ENCODE measurements at regions not wholly inside any gene's neighbourhood (a gene's known extent, or its start where the extent isn't known, plus 50 kb on each side); places are given as distances from the start of the nearest gene placed in this dataset.

DNA sequence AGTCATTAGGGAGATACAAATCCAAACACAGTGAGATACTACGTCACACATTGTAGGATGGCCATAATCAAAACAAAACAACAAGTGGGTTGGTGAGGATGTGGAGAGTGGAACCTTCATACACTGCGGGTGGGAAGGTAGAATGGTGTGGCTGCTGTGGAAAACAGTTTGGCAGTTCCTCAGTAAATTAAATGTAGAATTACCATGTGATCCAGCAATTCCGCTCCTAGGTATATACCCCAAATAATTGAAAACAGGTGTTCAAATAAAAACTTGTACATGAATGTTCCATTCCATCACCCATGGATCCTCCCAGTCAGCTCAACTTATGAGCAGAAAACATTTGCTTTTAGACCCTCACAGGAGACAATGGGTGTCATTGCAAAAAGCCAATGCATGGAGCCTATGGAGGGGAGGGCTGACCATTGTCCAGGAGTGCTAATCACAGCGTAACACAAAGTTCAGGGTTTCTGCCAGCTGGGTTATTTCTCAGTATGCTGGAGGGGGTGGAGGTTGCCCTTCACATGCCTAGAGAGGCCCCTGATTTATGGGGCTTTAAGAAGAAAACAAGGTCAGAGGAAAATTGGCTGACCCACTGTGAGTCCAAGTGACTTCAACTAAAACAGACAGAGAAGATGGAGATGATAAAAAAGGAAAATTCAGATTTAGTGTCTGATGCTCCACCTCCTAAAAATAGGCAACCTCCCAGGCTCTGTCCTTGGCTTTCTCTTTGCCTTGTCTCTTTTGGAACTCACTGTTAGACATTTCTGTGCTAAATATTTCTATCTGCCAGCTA, 124.1 kb downstream of the WDR11 start:
- no peak overlapping the region for H3K4me3 ChIP-seq (ENCODE audit: extremely low read depth, insufficient read depth, low read length, poor library complexity, severe bottlenecking)
- peaks cover 16% of the 10 kb centered on the region for H3K4me1 ChIP-seq (ENCODE audit: control insufficient read depth, insufficient read depth, low read length, poor library complexity, severe bottlenecking)
- H3K27ac ChIP-seq (ENCODE audit: low read depth, low read length, severe bottlenecking), result no peak overlapping the region
- H3K36me3 ChIP-seq (ENCODE audit: control insufficient read depth, insufficient read depth, low read length), result no peaks in the 10 kb centered on the region
- H3K9me3 ChIP-seq (ENCODE audit: control insufficient read depth, low read length), result peaks cover 20% of the 10 kb centered on the region
- WGBS, 2 experiments (ENCODE audit: insufficient coverage in 2 of 2), result 85 to 88% methylated on average over 2 to 3 of the region's 4 CpGs

DNA sequence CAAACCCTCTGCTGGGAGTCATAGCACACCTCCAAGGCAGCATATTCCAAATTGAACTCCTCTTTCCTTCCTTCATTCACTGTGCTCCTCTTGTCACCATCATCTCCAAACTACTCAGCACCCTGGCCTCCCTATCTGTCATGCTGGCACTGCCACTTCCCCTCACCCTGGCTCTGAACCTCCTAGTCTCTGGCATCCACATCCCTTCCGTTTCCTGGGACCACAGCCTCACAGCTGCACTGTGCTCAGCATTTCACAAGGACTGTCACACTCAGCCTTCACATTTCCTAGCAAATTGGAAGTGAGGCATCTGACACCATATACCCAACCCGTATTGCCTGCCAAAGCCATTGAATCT, 124.7 kb downstream of the WDR11 start:
- peaks cover 21% of the 10 kb centered on the region for H3K4me1 ChIP-seq (ENCODE audit: control insufficient read depth, insufficient read depth, low read length, poor library complexity, severe bottlenecking)
- peaks cover 20% of the 10 kb centered on the region for H3K9me3 ChIP-seq (ENCODE audit: control insufficient read depth, low read length)
- no peak overlapping the region for H3K4me3 ChIP-seq (ENCODE audit: extremely low read depth, insufficient read depth, low read length, poor library complexity, severe bottlenecking)
- no peaks in the 10 kb centered on the region for H3K36me3 ChIP-seq (ENCODE audit: control insufficient read depth, insufficient read depth, low read length)
- H3K27ac ChIP-seq (ENCODE audit: low read depth, low read length, severe bottlenecking), result no peak overlapping the region
- WGBS, 2 experiments (ENCODE audit: insufficient coverage in 2 of 2), result 83 to 100% methylated on average over 2 of the region's 2 CpGs

DNA sequence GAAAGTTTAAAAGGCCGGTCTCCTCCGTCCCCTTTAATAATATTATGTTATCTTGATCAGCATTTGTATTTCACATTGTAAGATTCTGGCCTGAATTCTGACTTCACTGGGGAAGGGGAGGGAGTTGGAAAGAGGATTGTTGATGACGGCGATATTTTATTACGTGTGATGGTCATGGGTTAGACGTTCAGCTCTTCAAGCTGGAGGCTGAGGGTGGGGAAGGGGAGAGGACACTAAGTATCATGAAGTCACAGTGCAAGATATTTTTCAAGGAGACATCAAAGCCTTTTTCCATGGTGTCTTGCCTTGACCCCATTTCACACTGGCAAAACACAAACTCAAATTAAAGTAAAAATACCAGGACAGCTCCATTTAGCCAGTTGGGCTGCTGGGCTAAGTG, 126.7 kb downstream of the WDR11 start:
- H3K27ac ChIP-seq (ENCODE audit: low read depth, low read length, severe bottlenecking), result peak overlapping the region; percentile 60
- no peak overlapping the region for H3K4me3 ChIP-seq (ENCODE audit: extremely low read depth, insufficient read depth, low read length, poor library complexity, severe bottlenecking)
- WGBS, 2 experiments (ENCODE audit: insufficient coverage in 2 of 2), result 96% methylated on average over 4 of the region's 6 CpGs
- peaks cover 20% of the 10 kb centered on the region for H3K9me3 ChIP-seq (ENCODE audit: control insufficient read depth, low read length)
- H3K36me3 ChIP-seq (ENCODE audit: control insufficient read depth, insufficient read depth, low read length), result no peaks in the 10 kb centered on the region
- H3K4me1 ChIP-seq (ENCODE audit: control insufficient read depth, insufficient read depth, low read length, poor library complexity, severe bottlenecking), result peaks cover 40% of the 10 kb centered on the region

DNA sequence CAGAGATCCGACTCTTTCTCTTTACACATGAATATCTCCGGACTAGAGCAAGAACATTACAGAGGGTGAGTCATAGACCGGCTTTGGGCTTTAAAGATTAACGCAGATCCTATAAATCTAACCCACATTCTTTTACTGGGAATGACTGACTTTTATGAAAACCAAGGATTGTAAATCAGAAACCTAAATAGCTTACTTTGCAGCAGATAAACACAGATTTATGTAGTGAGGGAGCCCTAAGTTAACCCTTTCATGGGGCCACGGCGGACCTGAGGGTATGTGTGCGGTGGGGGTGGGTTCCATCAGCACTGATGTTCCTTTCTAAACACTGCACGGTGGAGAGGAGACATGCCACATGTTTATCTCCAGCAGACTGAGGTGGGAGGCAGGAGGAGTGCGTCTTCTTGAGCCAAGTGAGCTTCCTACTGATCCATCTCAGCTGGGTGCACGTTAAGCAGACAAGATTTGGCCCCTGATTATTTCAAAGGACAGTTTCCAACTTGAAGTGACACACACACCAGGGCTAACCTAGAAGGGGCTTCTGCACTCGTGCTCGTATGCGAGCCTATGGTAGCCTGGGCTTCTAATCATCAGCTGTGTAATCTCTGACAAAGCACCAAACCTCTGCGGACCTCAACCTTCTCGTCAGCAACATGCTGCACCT, 127.6 kb downstream of the WDR11 start:
- Histone ChIP-seq H3K9me3 (ENCODE audit: control insufficient read depth, low read length) (peaks cover 12% of the 10 kb centered on the region), H3K4me3 (ENCODE audit: extremely low read depth, insufficient read depth, low read length, poor library complexity, severe bottlenecking) (no peak overlapping the region), H3K36me3 (ENCODE audit: control insufficient read depth, insufficient read depth, low read length) (no peaks in the 10 kb centered on the region), H3K4me1 (ENCODE audit: control insufficient read depth, insufficient read depth, low read length, poor library complexity, severe bottlenecking) (peaks cover 47% of the 10 kb centered on the region), H3K27ac (ENCODE audit: low read depth, low read length, severe bottlenecking) (peak overlapping the region; percentile 60)
- 60 to 63% methylated on average over 9 to 14 of the region's 15 CpGs for WGBS, 2 experiments (ENCODE audit: insufficient coverage in 2 of 2)

DNA sequence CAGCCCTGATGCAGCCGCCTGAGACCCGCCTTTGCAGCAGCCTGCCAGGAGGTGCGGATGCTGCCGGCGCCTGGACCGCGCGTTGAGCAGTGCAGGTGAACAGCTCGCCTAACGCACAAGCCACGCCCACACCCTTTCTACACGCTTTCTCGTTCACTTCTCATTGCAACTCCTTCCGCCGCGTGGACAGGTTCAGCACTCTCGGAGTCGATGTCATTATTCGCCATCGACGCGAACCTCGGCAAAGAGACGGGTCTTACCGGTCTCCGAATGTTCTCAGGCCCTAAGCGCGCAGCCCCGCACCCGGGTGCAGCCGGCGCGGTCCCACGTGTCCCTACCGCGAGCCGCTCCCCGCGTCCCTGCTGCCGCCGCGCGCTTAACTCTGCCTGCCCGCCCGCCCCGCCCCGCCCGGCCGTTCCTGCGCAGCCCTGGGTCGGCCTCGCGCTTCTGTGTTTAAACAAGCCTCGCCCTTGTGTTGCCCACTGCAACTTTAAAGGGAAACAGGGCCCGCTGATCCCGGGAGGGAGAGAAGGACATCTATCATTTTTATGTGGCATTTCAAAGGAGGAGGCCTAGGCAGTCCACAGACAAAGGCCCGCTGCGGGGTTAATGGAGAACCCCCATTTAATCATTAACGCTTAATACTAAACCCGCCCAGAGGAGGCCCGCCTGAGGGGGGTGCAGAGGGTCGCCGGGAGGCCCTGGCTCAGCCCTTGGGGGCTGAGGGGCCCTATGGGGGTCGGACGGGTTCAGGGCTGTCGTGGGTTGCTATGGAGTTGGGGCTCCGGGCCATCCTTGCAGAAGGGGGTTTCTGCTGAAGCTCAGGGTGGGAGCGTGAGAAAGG, 128.5 kb downstream of the WDR11 start:
- Histone ChIP-seq H3K4me3 (ENCODE audit: extremely low read depth, insufficient read depth, low read length, poor library complexity, severe bottlenecking) (no peak overlapping the region), H3K27ac (ENCODE audit: low read depth, low read length, severe bottlenecking) (peak overlapping the region; percentile 41), H3K36me3 (ENCODE audit: control insufficient read depth, insufficient read depth, low read length) (no peaks in the 10 kb centered on the region), H3K4me1 (ENCODE audit: control insufficient read depth, insufficient read depth, low read length, poor library complexity, severe bottlenecking) (peaks cover 48% of the 10 kb centered on the region), H3K9me3 (ENCODE audit: control insufficient read depth, low read length) (peaks cover 5% of the 10 kb centered on the region)
- WGBS, 2 experiments (ENCODE audit: insufficient coverage in 2 of 2), result 9 to 16% methylated on average over 27 to 51 of the region's 68 CpGs

DNA sequence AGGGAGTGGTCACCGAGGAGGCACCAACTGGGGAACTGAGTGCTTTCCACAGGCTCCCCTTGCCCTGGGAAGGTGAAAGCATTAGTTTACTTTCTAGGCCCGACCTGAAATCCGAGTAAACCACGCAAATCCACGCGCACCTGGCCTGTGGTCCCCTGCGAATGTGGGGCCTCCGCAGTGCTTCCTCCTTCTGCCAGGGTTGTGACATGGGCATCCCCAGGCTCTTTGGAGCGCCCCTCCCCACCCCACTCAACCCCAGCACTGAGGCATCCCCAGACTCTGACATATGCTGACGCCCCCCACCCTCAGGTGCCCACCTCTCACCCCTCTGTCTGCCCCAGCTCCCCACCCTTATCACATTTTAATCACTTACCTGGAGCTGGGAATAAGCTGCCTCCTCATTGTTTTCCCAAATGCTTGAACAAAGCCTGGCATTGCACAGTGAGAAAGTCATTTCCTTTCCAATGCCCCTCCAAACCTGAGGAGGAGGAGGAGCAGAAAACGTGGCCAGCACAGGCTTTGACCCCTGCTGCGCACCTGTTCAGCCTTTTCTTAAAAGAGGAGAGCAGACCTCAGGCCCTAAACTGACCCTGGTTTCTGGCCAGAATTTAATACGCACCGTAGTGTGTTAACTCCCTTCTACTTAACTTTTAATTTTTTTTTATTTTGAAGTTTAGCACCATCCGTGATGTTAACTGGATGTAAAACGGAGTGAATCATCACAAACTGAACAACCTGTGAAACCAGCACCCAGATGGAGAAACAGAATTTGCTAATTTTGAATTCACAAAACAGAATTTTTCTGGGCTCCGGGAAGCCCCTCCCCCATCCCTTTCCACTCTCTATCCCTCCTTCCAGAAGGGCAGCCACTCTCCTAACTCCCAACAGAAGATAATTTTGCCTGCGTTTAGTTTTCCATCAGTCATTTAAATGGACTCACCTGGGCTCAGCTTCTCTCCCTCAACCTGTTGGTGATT, 129.4 kb downstream of the WDR11 start:
- H3K4me3 ChIP-seq (ENCODE audit: extremely low read depth, insufficient read depth, low read length, poor library complexity, severe bottlenecking), result no peak overlapping the region
- peaks cover 48% of the 10 kb centered on the region for H3K4me1 ChIP-seq (ENCODE audit: control insufficient read depth, insufficient read depth, low read length, poor library complexity, severe bottlenecking)
- peak overlapping the region; percentile 77 for H3K27ac ChIP-seq (ENCODE audit: low read depth, low read length, severe bottlenecking)
- WGBS, 2 experiments (ENCODE audit: insufficient coverage in 2 of 2), result 52% methylated on average over 8 to 15 of the region's 18 CpGs
- H3K9me3 ChIP-seq (ENCODE audit: control insufficient read depth, low read length), result peaks cover 6% of the 10 kb centered on the region
- no peaks in the 10 kb centered on the region for H3K36me3 ChIP-seq (ENCODE audit: control insufficient read depth, insufficient read depth, low read length)

DNA sequence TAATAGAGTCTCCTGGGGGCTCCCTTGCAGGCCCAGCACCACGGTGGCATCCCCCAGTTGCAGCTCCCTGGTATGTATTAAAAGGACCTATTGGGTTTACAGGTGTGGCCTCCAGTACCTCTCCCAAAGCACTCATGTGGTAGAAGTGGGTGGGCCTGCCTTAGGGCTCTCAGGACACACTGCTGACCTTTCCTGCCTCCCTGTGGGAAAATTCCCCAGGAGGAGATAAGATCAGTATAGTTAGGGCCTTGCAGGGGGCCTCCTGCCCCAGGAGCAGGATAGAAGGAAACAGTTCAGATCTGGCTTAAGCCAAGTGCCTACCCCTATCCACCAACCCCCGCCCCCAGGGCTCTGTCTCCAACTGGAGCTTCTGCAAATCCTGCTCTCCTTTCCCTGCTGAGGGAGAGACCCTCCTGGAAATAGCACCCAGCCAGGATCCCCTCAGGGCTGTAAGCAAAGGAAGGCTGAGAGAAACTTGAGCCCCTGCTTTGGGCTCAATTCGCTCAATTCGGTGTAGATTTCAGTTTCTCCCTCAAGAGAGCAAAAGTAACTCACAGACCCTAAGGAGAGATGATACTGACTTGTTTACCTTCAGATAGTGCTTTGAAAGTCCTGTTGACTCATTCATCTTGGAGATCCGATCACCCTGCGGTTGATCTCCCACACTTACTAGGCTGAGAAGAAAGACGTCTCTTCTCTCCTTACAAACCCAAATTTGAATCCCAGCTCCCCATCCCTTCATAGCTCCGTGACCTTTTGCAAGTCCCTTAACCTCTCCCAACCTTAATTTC, 130.6 kb downstream of the WDR11 start:
- no peaks in the 10 kb centered on the region for H3K36me3 ChIP-seq (ENCODE audit: control insufficient read depth, insufficient read depth, low read length)
- H3K27ac ChIP-seq (ENCODE audit: low read depth, low read length, severe bottlenecking), result peak overlapping the region; percentile 77

DNA sequence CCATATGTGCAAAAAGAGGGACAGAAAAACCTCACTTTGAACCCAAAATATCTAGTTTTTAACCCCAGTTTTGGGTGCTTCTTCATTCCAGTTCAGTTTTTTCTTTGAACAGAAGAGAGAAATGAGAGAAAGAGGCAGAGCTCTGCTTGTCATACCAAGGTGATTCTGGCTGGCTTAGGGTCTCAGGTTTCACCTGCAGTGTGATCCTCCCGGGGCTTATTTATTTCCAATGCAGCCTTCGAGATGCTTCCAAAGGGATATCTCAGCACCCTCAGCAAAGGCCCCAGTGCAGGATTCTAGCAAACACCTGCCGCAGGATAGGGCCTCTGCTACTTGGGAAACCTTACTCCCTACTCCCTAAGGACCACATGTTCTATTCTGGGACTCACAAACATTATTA, 131.3 kb downstream of the WDR11 start:
- Histone ChIP-seq H3K4me3 (ENCODE audit: extremely low read depth, insufficient read depth, low read length, poor library complexity, severe bottlenecking) (no peak overlapping the region), H3K36me3 (ENCODE audit: control insufficient read depth, insufficient read depth, low read length) (no peaks in the 10 kb centered on the region), H3K9me3 (ENCODE audit: control insufficient read depth, low read length) (peaks cover 15% of the 10 kb centered on the region), H3K4me1 (ENCODE audit: control insufficient read depth, insufficient read depth, low read length, poor library complexity, severe bottlenecking) (peaks cover 48% of the 10 kb centered on the region), H3K27ac (ENCODE audit: low read depth, low read length, severe bottlenecking) (peak overlapping the region; percentile 77)
- WGBS, 2 experiments (ENCODE audit: insufficient coverage in 2 of 2), result 68 to 79% methylated on average over 3 of the region's 3 CpGs

More for the DNA sequence above, 130.6 kb downstream of the WDR11 start:
- H3K4me1 ChIP-seq (ENCODE audit: control insufficient read depth, insufficient read depth, low read length, poor library complexity, severe bottlenecking), result peaks cover 48% of the 10 kb centered on the region
- H3K4me3 ChIP-seq (ENCODE audit: extremely low read depth, insufficient read depth, low read length, poor library complexity, severe bottlenecking), result no peak overlapping the region
- 58 to 75% methylated on average over 4 to 5 of the region's 8 CpGs for WGBS, 2 experiments (ENCODE audit: insufficient coverage in 2 of 2)
- H3K9me3 ChIP-seq (ENCODE audit: control insufficient read depth, low read length), result peaks cover 12% of the 10 kb centered on the region

DNA sequence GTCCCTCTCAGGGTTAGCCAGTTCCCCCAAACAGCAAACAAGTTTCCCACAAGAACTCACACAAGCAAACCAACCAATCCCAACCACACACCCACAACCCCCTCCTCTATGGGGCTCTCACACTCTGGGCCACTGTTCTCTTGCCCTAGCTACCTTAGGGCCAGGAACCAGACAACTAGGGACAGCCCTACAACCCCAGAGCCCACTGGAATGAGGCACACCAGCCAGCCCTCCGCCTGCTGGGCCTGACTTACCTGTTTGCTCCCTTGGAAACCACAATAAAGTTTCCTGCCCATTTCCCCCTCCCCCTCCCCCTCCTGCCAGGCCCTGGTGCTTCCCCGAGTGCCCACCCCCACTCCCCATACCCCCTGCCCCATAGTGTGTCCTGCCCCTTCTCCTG, 132.6 kb downstream of the WDR11 start:
- H3K4me3 ChIP-seq (ENCODE audit: extremely low read depth, insufficient read depth, low read length, poor library complexity, severe bottlenecking), result no peak overlapping the region

More for the DNA sequence above, 132.6 kb downstream of the WDR11 start:
- Histone ChIP-seq H3K9me3 (ENCODE audit: control insufficient read depth, low read length) (peaks cover 16% of the 10 kb centered on the region), H3K27ac (ENCODE audit: low read depth, low read length, severe bottlenecking) (peak overlapping the region; percentile 49), H3K4me1 (ENCODE audit: control insufficient read depth, insufficient read depth, low read length, poor library complexity, severe bottlenecking) (peaks cover 43% of the 10 kb centered on the region), H3K36me3 (ENCODE audit: control insufficient read depth, insufficient read depth, low read length) (no peaks in the 10 kb centered on the region)
- WGBS, 2 experiments (ENCODE audit: insufficient coverage in 2 of 2), result 100% methylated on average over 1 of the region's 2 CpGs
